DND-41 (cell line): ENCODE measurements at regions not wholly inside any gene's neighbourhood (a gene's known extent, or its start where the extent isn't known, plus 50 kb on each side); places are given as distances from the start of the nearest gene placed in this dataset.

Experiments used
- ATAC-seq: fragments of 200-7000 bp; cut with Tn5 transposase; 3 replicates; pipeline ENCODE4 v1.9.1; 2021; ENCODE audit warnings: low read depth; ENCODE audit not compliant: insufficient read depth
- DNase-seq: peaks from one replicate; pipeline ENCODE4 v3.0.0-alpha.2; 2020
- H2AFZ ChIP-seq: 2 replicates; pipeline ENCODE4 v1.6.0; 2012; ENCODE audit warnings: low read depth, low read length
- H3K27ac ChIP-seq: 2 replicates; pipeline ENCODE4 v1.5.1; 2012; ENCODE audit warnings: low read length, inconsistent platforms
- H3K27me3 ChIP-seq: fragments of 200-600 bp; sonication (generic); 2 replicates; pipeline ENCODE4 v1.6.0; 2012; ENCODE audit warnings: low read length, mild to moderate bottlenecking, inconsistent platforms; ENCODE audit not compliant: insufficient read depth, poor library complexity
- H3K36me3 ChIP-seq: 2 replicates; pipeline ENCODE4 v1.5.1; 2012; ENCODE audit warnings: low read length, inconsistent platforms; ENCODE audit not compliant: insufficient read depth
- H3K4me1 ChIP-seq: 2 replicates; pipeline ENCODE4 v1.5.1; 2012; ENCODE audit warnings: mild to moderate bottlenecking, low read length; ENCODE audit not compliant: insufficient read depth
- H3K4me2 ChIP-seq: 2 replicates; pipeline ENCODE4 v1.6.0; 2012; ENCODE audit warnings: mild to moderate bottlenecking, moderate library complexity, low read length, inconsistent platforms; ENCODE audit not compliant: insufficient read depth
- H3K4me3 ChIP-seq, 2 experiments: fragments of 200-600 bp in 1 of 2; shearing (Covaris generic) in 1 of 2; 2 replicates each; pipeline ENCODE4 v1.5.1; 2012 to 2016; ENCODE audit warnings: inconsistent platforms in 2 of 2, low read length in 2 of 2, mild to moderate bottlenecking in 2 of 2, low read depth in 1 of 2, moderate library complexity in 1 of 2
- H3K79me2 ChIP-seq: 2 replicates; pipeline ENCODE4 v1.6.0; 2012; ENCODE audit warnings: low read length, inconsistent platforms; ENCODE audit not compliant: insufficient read depth
- H3K9ac ChIP-seq: 2 replicates; pipeline ENCODE4 v1.6.0; 2012; ENCODE audit warnings: low read depth, mild to moderate bottlenecking, inconsistent platforms, low read length, moderate library complexity
- H3K9me3 ChIP-seq: 2 replicates; pipeline ENCODE4 v1.5.1; 2012; ENCODE audit warnings: low read length, moderate library complexity, mild to moderate bottlenecking, inconsistent platforms; ENCODE audit not compliant: insufficient read depth, severe bottlenecking
- H4K20me1 ChIP-seq: 2 replicates; pipeline ENCODE4 v1.6.0; 2012; ENCODE audit warnings: low read length; ENCODE audit not compliant: insufficient read depth
- CTCF ChIP-seq: IDR thresholded peaks from 2 replicates; pipeline ENCODE4 v1.5.1; 2012; ENCODE audit warnings: borderline replicate concordance, low read length, moderate library complexity, mild to moderate bottlenecking; ENCODE audit not compliant: poor library complexity, severe bottlenecking; ENCODE audit errors: extremely low read depth
- EZH2 ChIP-seq: IDR thresholded peaks from 3 replicates; pipeline ENCODE4 v1.6.1; 2012; ENCODE audit warnings: borderline replicate concordance, low read depth, mild to moderate bottlenecking, moderate library complexity, low read length, inconsistent platforms; ENCODE audit not compliant: severe bottlenecking

GRCh38 chr22:27676545-27677213 is 124.9 kb downstream of the MN1 start:
- no peak for TF ChIP-seq EZH2
- no peak for TF ChIP-seq CTCF
- H2AFZ ChIP-seq: no peak overlapping the region
- DNase-seq (no peak), ATAC-seq (no peak)
- H3K36me3 ChIP-seq: no peaks in the 10 kb centered on the region
- H3K27me3 ChIP-seq: peaks cover 6% of the 10 kb centered on the region
- H3K27ac ChIP-seq: no peak overlapping the region
- H4K20me1 ChIP-seq: no peaks in the 10 kb centered on the region; the same call in 1 of the 2 replicates
- no peaks in the 10 kb centered on the region for H3K4me1 ChIP-seq
- no peak overlapping the region for H3K4me2 ChIP-seq
- H3K9me3 ChIP-seq: no peaks in the 10 kb centered on the region
- no peak overlapping the region for H3K9ac ChIP-seq
- no peaks in the 10 kb centered on the region for H3K79me2 ChIP-seq
- H3K4me3 ChIP-seq: no peak overlapping the region

- ATAC-seq (no peak), DNase-seq (no peak)
- Histone ChIP-seq H3K4me1 (no peaks in the 10 kb centered on the region), H3K4me3 (no peak overlapping the region), H3K79me2 (no peaks in the 10 kb centered on the region), H3K9ac (no peak overlapping the region), H3K27me3 (peaks cover 6% of the 10 kb centered on the region), H4K20me1 (0 out of 2 replicates have a peak, but pooled peaks cover 2% of the 10 kb centered on the region), H3K27ac (no peak overlapping the region), H2AFZ (no peak overlapping the region), H3K9me3 (no peaks in the 10 kb centered on the region), H3K4me2 (no peak overlapping the region), H3K36me3 (no peaks in the 10 kb centered on the region)
- TF ChIP-seq CTCF (no peak), EZH2 (no peak)
These were observed 123.6 kb downstream of the MN1 start for GRCh38 chr22:27677905-27678458.

GRCh38 chr22:27679176-27679575 is 122.4 kb downstream of the MN1 start:
- H3K4me1 ChIP-seq: no peaks in the 10 kb centered on the region
- H3K79me2 ChIP-seq: no peaks in the 10 kb centered on the region
- H4K20me1 ChIP-seq: 0 out of 2 replicates have a peak, but pooled peaks cover 2% of the 10 kb centered on the region
- H3K27ac ChIP-seq: no peak overlapping the region
- no peak overlapping the region for H2AFZ ChIP-seq
- H3K4me2 ChIP-seq: no peak overlapping the region
- no peaks in the 10 kb centered on the region for H3K36me3 ChIP-seq
- ATAC-seq: no peak
- H3K27me3 ChIP-seq: peaks cover 6% of the 10 kb centered on the region
- H3K9me3 ChIP-seq: no peaks in the 10 kb centered on the region
- H3K9ac ChIP-seq: no peak overlapping the region
- H3K4me3 ChIP-seq: no peak overlapping the region
- no peak for TF ChIP-seq EZH2
- TF ChIP-seq CTCF: no peak
- no peak for DNase-seq
